Suppressor macrophage treated with lipopolysaccharide for 1 hour (primary cell): ENCODE measurements at regions not wholly inside any gene's neighbourhood (a gene's known extent, or its start where the extent isn't known, plus 50 kb on each side); places are given as distances from the start of the nearest gene placed in this dataset.
"Not testable (repeated sequence)": the region's sequence is repeated elsewhere in the genome, so short reads cannot be mapped to it uniquely, and the experiment has no call there.

Source experiments
- DNase-seq, 3 donors: peaks; one replicate each; pipeline ENCODE4 v3.0.0-alpha.2; 2020 to 2022

DNA sequence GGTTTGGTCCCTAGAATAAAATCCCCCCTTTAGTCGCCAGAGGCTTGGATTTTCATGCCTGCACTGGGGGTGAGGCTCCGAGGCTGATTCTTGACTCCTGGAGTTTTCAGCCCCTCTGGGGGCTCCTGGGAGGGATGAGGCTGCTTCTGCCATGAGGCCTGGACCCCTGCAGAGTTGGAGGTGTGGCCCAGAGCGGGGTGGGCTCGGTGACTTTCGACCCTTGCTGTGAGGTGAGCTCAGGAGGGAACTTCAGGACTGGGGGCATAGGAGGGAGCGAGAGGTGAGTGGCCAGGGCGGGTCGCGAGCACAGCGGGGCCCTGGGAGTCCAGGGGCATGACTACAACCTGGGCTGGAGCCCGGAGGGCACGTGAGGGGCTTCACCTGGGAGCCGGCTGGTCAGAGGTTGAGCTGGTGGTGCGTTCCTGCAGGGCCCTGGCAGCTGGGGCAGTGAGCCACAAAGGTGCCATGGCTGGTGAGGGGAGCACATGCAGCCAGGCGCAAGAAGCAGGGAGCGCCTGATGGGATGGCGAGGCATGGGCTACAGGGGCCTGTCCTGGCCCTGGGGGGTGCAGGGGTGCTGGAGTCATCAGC is 168.2 kb downstream of the KIF26A start:
- no peak for DNase-seq

DNA sequence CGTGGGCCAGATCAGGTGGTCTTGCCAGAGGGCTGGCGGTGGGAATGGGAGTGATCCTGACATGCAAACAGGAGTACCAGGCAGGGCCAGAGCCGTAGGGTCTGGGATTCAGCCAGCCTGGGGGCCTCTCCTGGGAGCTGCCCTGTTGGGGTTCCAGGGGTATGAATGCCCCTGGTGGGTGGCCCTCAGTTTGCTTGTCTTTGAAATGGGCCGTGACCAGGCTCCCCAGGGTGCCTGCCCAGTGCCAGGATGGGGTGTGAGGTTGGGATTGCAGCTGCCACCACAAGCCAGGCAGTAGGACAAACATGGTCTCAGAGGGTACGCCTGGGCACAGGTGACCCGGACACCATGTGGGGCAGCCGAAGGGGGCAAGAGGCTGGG is 168.8 kb downstream of the KIF26A start:
- DNase-seq = no peak

DNA sequence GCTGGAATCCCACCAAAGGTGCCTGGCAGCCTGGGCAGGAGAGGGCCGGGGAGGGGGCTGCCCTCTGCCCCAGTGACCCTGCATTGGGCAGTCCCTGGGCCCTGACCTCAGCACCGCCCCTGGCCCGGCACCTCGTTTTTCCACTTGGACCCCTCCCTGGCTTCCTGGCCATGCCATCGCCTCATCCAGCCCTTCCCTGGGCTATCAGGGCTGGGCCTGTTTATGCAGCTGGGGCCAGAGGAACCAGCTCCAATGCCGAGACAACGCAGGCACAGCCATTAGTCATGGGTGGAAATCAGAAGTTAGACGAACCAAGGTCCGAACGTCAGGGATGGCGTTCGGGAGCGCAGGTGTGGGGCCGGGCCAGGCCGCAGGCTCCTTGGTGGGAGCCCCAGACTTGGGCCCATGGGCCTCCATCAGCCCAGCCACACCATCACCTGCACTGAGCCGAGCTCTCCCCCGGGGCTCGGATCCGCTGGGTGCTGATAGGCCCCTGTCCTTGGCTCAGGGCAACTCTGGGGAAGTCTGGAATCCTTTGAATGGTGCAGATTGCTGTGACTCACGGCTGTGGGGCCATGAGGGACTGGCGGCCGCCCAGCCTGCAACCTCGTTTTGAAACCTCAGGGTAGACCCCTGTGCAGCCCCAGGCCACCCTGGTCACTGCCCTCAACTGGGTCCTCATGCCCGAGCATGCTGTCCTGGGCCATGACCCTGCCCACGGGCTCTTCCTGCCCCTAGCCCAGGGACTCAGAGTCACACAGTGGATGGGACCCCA is 169.4 kb downstream of the KIF26A start:
- no peak for DNase-seq

DNA sequence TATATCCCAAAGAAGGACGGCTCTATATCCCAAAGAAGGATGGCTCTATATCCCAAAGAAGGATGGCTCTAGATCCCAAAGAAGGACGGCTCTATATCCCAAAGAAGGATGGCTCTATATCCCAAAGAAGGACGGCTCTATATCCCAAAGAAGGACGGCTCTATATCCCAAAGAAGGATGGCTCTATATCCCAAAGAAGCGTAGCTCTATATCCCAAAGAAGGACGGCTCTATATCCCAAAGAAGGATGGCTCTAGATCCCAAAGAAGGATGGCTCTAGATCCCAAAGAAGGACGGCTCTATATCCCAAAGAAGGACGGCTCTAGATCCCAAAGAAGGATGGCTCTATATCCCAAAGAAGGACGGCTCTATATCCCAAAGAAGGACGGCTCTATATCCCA is 170.1 kb downstream of the KIF26A start:
- DNase-seq = not testable (repeated sequence)

DNA sequence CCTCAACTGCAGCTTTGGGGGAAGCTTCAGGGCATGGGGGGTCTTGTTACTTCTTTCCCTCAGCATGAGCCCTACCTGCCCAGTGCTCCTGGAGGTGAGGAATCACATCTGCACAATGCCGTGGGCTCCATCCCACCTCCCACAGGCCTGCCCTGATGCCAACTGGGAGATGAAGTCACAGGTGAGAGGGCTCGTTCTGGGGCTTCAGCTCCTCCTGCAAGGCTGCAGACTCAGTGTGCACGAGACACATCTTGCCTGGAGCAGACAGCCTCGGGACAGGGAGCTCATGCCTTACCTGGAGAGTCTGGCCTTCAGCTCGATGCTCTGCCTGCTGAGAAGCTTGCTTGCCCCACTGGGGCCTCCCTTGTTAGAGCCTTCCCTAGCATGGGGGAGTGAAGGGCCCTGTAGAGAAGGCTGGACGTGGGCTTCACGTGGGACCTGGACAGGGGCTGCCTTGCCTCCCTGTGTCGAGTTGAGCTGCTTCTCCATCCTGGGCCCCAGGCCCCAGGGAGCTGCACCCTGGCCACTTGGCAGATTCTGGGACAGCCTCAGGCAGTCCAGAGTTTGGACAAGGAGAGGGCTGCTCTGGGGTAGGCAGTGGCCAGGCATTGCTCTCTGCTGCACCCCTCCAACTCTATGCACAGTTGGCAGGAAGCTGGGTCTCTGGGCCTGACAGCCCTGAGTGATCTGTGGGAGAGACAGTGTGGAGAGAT is 171.4 kb downstream of the KIF26A start:
- DNase-seq = no peak

DNA sequence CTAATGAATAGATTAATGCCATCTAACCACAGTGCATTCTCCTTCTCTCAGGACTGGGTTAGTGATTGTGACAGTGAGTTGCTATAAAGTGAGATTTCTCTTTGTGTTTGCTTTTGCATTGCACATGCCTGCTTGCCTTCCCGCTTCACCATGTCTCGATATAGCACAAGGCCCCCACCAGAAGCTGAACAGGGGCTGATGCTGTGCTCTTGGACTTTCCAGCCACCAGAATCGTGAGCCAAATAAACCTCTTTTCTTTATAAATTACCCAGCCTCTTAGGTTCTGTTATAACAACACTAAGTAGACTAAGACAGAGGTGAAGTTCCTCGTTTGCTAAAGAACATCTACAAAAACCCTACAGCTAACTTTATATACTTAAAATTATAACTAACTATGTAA is 173.0 kb downstream of the KIF26A start:
- DNase-seq = no peak

DNA sequence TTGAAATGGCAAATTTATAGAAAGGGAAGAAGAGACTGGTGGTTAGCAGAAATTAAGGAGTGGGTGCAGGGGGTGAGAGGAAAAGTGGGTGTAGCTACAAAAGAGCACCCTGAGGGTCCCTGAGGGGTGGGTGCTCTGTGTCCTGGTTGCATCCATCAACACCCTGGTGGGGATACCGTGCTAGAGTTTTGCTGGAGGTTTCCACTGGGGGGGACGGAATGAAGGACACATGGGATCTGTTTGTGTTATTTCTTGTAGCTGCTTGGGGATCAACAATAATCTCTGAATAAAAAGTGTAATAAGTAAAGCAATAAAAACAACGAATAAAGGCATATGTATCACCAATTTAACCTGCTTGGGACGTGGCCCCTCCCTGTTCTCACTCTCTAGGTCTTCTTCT is 175.3 kb downstream of the KIF26A start:
- DNase-seq = no peak

DNA sequence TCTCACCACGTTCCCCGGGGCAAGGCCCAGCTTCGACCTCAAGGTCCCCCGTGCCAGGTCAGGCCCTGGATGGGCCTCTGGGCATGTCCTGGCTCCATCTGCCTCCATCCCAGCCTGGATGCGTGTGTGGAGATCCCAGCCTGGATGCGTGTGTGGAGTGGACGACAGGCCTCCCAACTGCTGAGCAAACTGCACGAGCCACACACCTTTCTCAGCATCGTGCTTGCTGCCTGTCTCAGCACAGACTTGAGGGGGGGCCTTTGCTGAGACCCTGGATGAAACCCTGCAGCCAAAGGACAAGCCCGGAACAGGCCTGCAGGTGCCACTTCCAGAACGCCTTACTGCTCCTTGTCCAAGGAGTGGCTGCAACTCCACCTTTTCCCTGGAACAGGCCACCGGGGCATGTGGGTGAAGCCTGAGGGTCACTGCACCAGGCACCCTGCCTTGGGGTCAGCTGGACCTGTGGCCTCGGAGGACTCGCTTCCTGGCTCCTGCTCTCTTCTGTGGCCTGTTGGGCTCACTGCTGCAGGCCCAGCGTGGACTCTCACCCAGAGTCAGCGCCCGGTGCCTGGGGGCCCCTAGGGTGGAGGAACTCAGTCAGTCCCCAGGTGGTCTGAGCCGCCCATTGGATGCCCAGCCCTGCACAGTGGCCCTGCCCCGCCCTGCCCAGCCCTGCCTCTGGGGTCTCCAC is 176.0 kb downstream of the KIF26A start:
- DNase-seq = no peak

DNA sequence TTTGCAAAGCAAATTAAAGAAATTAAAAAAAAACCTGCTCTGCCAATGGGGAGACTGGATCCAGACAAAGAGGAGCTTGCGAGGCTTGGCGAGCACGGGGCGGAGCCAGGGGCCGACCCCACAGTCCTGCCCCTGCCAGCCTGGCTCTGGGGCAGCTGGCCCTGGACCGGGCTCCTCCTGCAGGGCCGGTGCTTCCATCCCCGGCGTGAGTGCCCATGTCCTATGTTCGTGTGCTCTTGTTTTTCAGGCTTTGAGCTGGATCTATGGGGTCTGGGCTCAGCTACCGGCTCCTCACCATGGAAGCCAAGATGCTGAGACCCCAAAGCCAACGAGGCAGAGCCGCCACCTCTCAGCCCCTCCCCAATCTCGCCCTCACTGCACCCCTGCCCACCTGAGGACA is 176.8 kb downstream of the KIF26A start:
- no peak for DNase-seq

DNA sequence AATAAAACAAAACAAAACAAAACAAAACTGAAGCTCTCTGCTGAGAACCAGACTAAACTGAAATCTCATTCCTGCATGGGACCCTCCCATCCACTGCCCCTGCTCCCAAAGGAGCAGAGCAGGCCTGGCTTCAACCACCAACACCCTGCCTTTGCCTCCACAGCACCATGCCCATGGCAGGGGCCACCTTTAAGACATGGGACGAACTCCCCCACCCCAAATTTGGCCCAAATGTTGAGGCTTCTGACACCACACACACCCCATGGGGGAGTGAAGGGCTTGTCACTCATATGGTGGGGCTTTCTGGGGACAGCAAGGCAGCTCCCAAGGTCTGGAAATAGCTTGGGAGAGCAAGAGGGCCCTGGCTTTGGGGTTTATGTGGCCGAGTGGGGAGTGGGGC is 177.2 kb downstream of the KIF26A start:
- no peak for DNase-seq

DNA sequence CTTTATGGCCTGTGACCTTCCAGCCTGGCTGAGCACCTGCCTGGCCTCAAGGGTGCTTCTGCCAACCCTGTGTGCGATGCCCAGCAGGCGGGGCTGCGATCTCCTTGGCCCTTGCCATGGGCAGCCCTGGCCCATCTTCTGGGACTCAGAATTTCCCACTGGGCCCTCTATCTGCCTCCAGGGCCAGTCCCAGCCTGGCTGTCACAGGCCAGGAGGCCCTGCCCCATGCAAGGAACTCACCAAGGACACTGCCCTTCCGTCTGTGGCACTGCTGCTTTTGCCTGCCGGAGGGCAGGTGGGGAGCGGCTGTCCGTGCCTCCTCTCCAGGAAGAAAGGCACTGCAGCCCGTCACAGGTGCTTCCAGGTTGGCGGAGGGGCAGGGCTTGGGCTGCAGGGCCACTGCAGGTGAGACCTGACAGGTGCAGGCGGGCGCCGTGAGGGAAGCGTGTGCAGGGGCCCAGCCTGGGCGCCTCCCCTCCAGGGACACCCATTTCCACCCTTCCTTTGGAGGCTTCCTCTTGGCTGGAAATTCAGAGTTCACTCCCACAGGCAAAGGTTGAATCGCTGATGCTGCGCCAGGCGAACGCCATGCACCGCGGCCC is 177.8 kb downstream of the KIF26A start:
- no peak for DNase-seq

DNA sequence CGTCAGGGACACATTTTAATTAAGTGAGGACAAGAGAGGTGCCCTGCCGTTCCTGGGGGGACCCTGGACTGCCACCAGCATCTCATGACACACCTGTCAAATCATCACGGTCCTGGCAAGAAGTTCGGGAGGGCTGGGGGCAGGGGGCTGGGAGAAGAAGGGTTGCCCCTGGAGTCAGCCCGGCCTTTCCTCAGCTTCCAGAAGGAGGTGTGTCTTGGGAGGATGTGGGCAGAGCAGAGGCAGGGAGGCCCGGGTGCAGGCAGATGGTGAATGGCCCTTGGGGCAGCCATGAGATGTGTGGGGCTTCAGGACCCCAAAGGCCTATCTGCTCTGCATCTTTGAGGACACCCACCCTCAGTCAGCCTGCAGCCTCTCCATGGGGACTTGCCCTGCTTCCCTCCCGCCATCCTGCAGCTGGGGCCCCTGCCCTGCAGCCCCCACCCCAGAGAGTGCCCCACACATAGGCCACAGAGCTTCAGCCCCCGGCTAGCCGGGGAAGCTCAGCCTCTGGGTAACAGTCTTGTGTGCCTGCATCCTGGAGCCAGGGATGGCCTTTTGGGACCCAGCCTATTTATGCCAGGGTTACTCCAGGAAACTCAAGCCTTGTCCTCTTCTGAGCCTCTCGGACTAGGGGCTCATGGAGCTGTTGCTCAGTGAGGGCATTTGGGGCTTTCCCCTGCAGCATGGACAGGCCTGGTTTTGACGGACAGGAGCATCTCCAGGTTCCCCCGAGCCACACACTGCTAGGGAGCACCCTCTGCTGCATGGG is 178.5 kb downstream of the KIF26A start:
- no peak for DNase-seq

DNA sequence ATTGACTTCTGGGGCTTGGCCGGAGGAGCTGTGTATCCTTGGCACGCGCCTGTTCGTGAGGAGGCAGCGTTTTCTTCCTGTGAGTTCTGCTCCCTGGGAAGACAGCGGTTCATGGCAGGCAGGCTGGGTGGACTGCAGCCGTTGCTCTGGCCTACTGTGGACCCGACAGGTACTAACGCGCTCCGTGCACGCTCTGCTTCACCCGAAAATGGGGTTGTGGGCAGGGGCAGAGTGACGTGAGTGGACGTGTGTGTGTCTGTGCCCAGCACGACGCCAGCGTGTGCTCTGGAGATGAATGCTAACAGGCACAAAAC is 179.1 kb downstream of the KIF26A start:
- no peak for DNase-seq

DNA sequence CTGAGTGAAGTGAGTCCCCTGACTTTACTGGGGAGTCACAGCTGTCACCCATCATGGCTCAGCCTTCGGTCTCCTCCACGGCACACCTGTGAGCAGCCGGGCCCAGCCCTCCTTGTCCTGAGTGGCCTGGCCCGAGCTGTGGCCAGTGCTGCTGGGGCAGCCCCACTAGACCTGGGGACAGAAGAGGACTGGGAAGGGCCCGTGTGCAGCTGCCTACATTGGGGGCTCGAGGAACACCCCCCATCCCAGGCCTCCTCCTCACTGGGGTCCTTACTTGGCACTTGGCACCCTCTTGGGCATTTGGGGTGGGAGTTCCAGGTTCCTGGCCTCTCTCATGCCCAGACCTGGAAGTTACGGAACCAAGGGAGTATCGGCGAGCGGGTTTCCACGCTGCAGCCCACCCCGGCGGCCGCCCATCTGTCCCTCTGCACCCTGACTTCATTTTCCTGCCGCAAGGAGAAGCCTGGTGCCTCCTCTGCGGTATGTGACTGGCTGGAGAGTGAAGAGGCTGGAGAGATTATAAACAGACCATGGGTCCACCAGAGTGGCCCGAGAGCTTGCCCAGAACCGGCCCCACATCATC is 179.7 kb downstream of the KIF26A start:
- no peak for DNase-seq

DNA sequence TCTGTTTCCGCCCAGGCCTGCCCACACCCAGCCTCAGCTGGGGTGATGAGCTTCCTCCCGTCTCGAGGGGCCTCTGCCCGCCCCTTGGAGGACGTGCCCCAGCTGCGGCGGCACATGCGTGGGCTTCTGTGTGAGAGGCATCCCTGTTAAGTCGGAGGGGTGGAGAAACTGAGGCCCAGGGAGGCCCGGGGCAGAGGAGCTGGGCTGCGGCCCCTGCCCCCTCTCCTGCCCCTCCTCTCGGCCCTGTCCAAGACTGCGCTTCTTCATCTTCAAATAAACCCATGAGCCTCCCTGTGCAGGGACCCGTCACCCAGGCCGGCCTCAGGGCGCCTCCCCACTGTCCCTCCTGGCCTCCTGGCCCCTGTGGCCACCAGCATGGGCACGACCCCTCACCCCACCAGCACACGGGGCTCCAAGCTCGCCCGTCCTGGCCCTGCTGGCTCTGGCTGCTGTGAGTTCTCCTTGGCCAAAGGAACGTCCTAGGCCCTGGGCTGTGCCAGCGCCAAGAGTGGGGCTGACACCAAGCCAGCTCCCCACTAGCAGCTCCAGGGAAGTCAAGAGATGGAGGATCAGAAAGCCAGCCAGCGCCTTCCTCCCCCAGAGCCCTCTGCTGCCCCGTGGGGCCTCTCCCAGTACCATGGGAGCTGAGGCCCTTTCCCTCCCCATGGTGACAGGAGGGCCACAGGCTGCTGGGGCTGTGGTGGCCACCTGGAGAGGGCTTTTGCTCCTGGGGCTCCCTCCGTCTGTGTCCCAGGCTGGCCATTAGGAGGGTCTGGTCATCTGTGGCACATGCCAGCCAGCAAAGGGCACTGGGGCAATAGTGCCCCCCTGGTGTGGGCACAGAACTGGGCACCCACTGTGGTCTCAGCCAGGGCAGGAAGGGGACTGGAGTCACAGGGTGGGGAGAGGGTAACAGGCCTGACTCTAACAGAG is 180.4 kb downstream of the KIF26A start:
- no peak for DNase-seq

DNA sequence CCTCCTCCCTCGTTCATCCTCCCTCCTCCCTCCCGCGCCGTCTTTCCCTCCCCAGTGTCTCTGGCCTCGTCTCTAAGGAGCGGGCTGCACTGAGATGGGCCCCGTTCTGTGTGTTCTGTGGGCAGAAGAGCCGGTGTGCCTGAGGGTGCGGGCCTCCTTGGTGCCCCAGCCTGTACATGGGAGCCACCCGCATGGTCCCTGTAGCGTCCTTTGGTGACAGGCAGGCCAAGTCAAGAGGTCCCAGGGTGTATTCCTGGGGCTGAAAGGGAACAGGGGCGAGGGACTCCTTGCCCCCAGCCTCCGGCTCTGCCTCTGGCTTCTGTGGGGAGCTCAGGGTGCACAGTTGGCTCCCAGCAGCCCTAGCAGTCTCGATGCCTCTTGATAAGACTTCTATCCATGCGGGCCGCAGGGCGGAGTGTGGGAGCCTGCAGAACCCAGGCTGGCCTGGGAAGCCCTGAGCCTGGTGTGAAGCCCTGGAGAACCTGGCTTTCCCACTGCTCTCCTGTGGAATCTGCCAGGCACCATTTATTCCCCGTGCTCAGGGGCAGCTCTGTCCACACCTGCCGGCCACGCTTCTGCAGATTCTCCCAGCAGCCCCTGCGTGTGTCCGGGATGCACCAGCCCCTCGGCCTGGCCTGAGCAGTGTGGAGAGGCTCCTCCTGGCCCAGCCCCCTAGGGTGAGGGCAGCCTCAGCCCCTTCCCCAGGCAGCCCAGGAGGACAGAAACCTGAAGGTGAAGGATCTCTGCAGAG is 181.3 kb downstream of the KIF26A start:
- DNase-seq = no peak

DNA sequence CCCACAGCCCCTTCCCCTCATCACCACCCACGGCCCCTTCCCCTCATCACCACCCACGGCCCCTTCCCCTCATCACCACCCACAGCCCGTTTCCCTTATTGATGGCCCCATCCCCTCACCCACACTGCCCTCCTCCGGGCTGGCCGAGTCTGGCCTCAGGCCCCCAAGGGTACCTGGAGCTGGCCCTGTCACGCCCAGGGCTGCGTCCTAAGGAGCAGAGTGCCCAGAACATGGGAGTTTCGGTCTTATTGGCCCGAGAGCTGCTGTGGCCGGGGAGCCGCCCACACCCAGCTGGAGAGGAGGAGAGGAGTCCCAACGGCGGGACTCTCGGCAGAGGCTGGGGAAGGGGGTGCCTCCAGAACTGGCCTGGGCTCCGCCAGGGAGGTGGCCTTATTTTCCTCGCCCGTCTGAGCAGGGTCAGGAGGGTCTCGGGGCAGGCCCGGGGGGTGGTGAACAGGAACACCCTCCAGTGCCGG is 182.3 kb downstream of the KIF26A start:
- DNase-seq = no peak

DNA sequence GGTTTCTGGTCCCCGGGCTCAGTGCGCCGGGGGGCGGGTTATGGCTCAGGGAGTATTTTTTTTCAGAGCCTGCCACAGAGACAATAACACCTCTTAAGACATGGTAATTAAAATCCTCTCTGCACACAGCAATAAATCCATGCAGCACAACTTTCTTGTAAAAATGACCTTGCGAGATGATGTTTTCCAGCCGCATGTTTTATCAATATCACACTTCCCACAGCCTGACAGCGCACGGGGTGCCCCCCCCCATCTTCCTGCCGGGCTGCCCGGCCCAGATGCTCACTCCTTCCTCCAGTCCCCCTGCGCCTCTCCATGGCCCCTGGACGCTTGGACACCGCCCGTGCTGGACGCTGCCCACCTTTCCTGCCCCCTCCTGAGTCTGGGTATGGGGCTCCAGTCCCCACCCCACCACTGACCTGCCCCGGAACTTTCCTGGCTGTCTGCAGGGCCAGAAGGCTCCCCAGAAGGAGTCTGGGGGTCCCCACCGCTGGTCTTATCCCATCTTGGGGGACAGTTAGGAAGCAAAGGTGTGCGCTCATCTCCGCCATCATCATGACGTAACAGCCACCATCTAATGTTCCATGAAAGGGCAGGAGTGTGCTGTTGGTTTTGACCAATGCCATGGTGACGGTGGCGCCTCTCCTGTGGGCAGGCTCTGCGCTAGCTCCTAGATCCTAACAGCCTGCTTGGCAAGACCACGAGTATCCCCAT is 182.9 kb downstream of the KIF26A start:
- DNase-seq = no peak

DNA sequence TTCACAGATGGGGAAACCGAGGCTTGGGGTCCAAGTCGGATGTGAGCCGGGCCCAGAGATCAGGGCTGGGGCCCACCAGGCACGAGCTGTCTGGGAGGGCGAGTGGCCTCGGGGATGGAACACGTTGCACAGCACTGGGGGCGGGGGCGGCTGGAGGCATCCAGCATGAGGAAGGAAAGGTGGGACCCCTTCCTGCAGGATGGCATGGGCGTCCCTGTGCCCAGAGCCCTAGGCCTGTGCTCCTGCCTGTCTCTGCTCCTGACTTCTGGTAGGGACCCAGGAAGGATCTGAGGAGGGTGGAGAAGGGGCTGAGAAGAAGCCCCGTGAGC is 183.4 kb downstream of the KIF26A start:
- no peak for DNase-seq
